Kidney glomerular epithelial cell (primary cell): ENCODE measurements at regions not wholly inside any gene's neighbourhood (a gene's known extent, or its start where the extent isn't known, plus 50 kb on each side); places are given as distances from the start of the nearest gene placed in this dataset.
"Not testable (repeated sequence)": the region's sequence is repeated elsewhere in the genome, so short reads cannot be mapped to it uniquely, and the experiment has no call there.

Experiments used
- DNase-seq: peaks from one replicate; lab custom pipeline; 2025; lab: John Stamatoyannopoulos, UW

GRCh38 chr16:13463619-13464018 lies 456.3 kb upstream of the ERCC4 start:
- DNase-seq: no peak

- no peak for DNase-seq
Measured at GRCh38 chr16:13471036-13471435, 448.9 kb upstream of the ERCC4 start.

GRCh38 chr16:13478991-13479390 lies 441.0 kb upstream of the ERCC4 start:
- no peak for DNase-seq

- DNase-seq: no peak
Measured at GRCh38 chr16:13479549-13479948, 440.4 kb upstream of the ERCC4 start.

- DNase-seq: no peak
Measured at GRCh38 chr16:13480801-13481200, 439.2 kb upstream of the ERCC4 start.

GRCh38 chr16:13483121-13483520 lies 436.8 kb upstream of the ERCC4 start:
- no peak for DNase-seq

GRCh38 chr16:13489416-13489815 lies 430.5 kb upstream of the ERCC4 start:
- not testable (repeated sequence) for DNase-seq

- no peak for DNase-seq
Measured at GRCh38 chr16:13492046-13492445, 427.9 kb upstream of the ERCC4 start.

GRCh38 chr16:13503960-13504635 lies 415.9 kb upstream of the ERCC4 start:
- DNase-seq: no peak

- DNase-seq: no peak
Measured at GRCh38 chr16:13507530-13507929, 412.4 kb upstream of the ERCC4 start.

- no peak for DNase-seq
Measured at GRCh38 chr16:13510425-13511151, 409.4 kb upstream of the ERCC4 start.

GRCh38 chr16:13517841-13518240 lies 402.1 kb upstream of the ERCC4 start:
- no peak for DNase-seq

GRCh38 chr16:13519871-13520270 lies 400.1 kb upstream of the ERCC4 start:
- DNase-seq: no peak

- DNase-seq: no peak
Measured at GRCh38 chr16:13521356-13521755, 398.6 kb upstream of the ERCC4 start.

GRCh38 chr16:13527332-13527731 lies 392.6 kb upstream of the ERCC4 start:
- DNase-seq: no peak

- DNase-seq: no peak
Measured at GRCh38 chr16:13528691-13529090, 391.3 kb upstream of the ERCC4 start.

- no peak for DNase-seq
Measured at GRCh38 chr16:13529193-13529982, 390.6 kb upstream of the ERCC4 start.

GRCh38 chr16:13540771-13541170 lies 379.2 kb upstream of the ERCC4 start:
- no peak for DNase-seq

- no peak for DNase-seq
Measured at GRCh38 chr16:13542284-13542683, 377.7 kb upstream of the ERCC4 start.

- DNase-seq: no peak
Measured at GRCh38 chr16:13543850-13544249, 376.1 kb upstream of the ERCC4 start.

- DNase-seq: no peak
Measured at GRCh38 chr16:13545271-13545670, 374.7 kb upstream of the ERCC4 start.

- no peak for DNase-seq
Measured at GRCh38 chr16:13550254-13550653, 369.7 kb upstream of the ERCC4 start.
